Nephron (organoid): ENCODE measurements at regions not wholly inside any gene's neighbourhood (a gene's known extent, or its start where the extent isn't known, plus 50 kb on each side); places are given as distances from the start of the nearest gene placed in this dataset.

Experiments
- H3K27ac Mint-ChIP-seq, 3 experiments: 2 replicates each; pipeline ENCODE4 v1.8.0; 2020; ENCODE audit warnings: mixed read lengths in 3 of 3, mild to moderate bottlenecking in 2 of 3, moderate library complexity in 1 of 3
- H3K27me3 Mint-ChIP-seq: 2 replicates; pipeline ENCODE4 v1.8.0; 2021; ENCODE audit warnings: low read depth, mild to moderate bottlenecking, moderate library complexity, mixed read lengths
- H3K36me3 Mint-ChIP-seq: 2 replicates; pipeline ENCODE4 v1.8.0; 2020; ENCODE audit warnings: low read depth, mixed read lengths
- H3K4me1 Mint-ChIP-seq: 2 replicates; pipeline ENCODE4 v1.8.0; 2020; ENCODE audit warnings: mixed read lengths
- H3K4me3 Mint-ChIP-seq, 3 experiments: 2 replicates each; pipeline ENCODE4 v1.8.0; 2020; ENCODE audit warnings: mild to moderate bottlenecking in 3 of 3, mixed read lengths in 3 of 3, moderate library complexity in 2 of 3
- H3K9me3 Mint-ChIP-seq: 2 replicates; pipeline ENCODE4 v1.8.0; 2020; ENCODE audit warnings: mixed read lengths
- TF ChIP-seq, protein P1 (sequence below), 3 experiments: fragments of 200-600 bp; sonication (generic); IDR thresholded peaks; one replicate each; pipeline ENCODE4 v1.5.0; 2021; ENCODE audit warnings: antibody characterized with exemption in 3 of 3; ENCODE audit not compliant: unreplicated experiment in 3 of 3

GRCh38 chr6:98574984-98575383, 259.4 kb upstream of the POU3F2 start:
- H3K9me3 Mint-ChIP-seq: no peaks in the 10 kb centered on the region
- no peak overlapping the region for H3K27ac Mint-ChIP-seq
- no peaks in the 10 kb centered on the region for H3K36me3 Mint-ChIP-seq
- H3K27me3 Mint-ChIP-seq: no peaks in the 10 kb centered on the region
- TF ChIP-seq, protein P1, sequence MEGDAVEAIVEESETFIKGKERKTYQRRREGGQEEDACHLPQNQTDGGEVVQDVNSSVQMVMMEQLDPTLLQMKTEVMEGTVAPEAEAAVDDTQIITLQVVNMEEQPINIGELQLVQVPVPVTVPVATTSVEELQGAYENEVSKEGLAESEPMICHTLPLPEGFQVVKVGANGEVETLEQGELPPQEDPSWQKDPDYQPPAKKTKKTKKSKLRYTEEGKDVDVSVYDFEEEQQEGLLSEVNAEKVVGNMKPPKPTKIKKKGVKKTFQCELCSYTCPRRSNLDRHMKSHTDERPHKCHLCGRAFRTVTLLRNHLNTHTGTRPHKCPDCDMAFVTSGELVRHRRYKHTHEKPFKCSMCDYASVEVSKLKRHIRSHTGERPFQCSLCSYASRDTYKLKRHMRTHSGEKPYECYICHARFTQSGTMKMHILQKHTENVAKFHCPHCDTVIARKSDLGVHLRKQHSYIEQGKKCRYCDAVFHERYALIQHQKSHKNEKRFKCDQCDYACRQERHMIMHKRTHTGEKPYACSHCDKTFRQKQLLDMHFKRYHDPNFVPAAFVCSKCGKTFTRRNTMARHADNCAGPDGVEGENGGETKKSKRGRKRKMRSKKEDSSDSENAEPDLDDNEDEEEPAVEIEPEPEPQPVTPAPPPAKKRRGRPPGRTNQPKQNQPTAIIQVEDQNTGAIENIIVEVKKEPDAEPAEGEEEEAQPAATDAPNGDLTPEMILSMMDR (IDR thresholded peaks at IDR 0.05; ENCODE audit: unreplicated experiment in 3 of 3): no peak
- H3K4me1 Mint-ChIP-seq: no peaks in the 10 kb centered on the region
- no peak overlapping the region for H3K4me3 Mint-ChIP-seq

DNA sequence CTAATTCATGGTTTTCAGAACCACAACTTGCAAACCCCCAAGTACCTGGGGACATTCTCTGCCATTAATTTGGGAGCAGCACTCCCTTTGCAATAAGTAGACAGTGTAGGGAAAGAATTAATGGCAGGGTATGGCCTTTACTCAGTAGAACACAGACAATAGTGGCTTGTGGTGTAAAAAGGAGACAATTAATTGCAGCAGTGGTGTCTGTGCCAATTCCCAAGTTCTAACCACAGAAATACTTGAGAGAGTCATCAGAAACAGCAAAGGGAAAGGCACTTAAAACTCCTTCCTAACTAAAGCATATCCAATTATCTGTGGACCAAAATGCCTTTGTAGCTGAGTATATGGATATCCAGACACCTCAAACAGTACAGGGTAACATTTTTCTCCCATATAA, 257.6 kb upstream of the POU3F2 start:
- Mint-ChIP-seq H3K27ac (no peak overlapping the region), H3K4me1 (no peaks in the 10 kb centered on the region), H3K9me3 (no peaks in the 10 kb centered on the region), H3K4me3 (no peak overlapping the region), H3K36me3 (no peaks in the 10 kb centered on the region), H3K27me3 (peaks cover 4% of the 10 kb centered on the region)
- TF ChIP-seq, protein P1 (IDR thresholded peaks at IDR 0.05; ENCODE audit: unreplicated experiment in 3 of 3): no peak

GRCh38 chr6:98578016-98578415, 256.4 kb upstream of the POU3F2 start:
- Mint-ChIP-seq H3K36me3 (no peaks in the 10 kb centered on the region), H3K4me1 (no peaks in the 10 kb centered on the region), H3K4me3 (no peak overlapping the region), H3K9me3 (no peaks in the 10 kb centered on the region), H3K27ac (no peak overlapping the region), H3K27me3 (peaks cover 6% of the 10 kb centered on the region)
- TF ChIP-seq, protein P1 (IDR thresholded peaks at IDR 0.05; ENCODE audit: unreplicated experiment in 3 of 3): no peak

GRCh38 chr6:98579079-98579478, 255.3 kb upstream of the POU3F2 start:
- TF ChIP-seq, protein P1 (IDR thresholded peaks at IDR 0.05; ENCODE audit: unreplicated experiment in 3 of 3): no peak
- Mint-ChIP-seq H3K4me3 (no peak overlapping the region), H3K4me1 (no peaks in the 10 kb centered on the region), H3K9me3 (no peaks in the 10 kb centered on the region), H3K27me3 (peaks cover 9% of the 10 kb centered on the region), H3K36me3 (no peaks in the 10 kb centered on the region), H3K27ac (no peak overlapping the region)

GRCh38 chr6:98579941-98580340, 254.4 kb upstream of the POU3F2 start:
- no peaks in the 10 kb centered on the region for H3K36me3 Mint-ChIP-seq
- H3K4me1 Mint-ChIP-seq: no peaks in the 10 kb centered on the region
- H3K27me3 Mint-ChIP-seq: peaks cover 9% of the 10 kb centered on the region
- no peak overlapping the region for H3K27ac Mint-ChIP-seq
- H3K4me3 Mint-ChIP-seq: no peak overlapping the region
- no peaks in the 10 kb centered on the region for H3K9me3 Mint-ChIP-seq
- TF ChIP-seq, protein P1 (IDR thresholded peaks at IDR 0.05; ENCODE audit: unreplicated experiment in 3 of 3): no peak

- H3K36me3 Mint-ChIP-seq: no peaks in the 10 kb centered on the region
Observed at GRCh38 chr6:98581705-98582104, 252.7 kb upstream of the POU3F2 start.

More at GRCh38 chr6:98581705-98582104, 252.7 kb upstream of the POU3F2 start:
- H3K4me1 Mint-ChIP-seq: no peaks in the 10 kb centered on the region
- no peak overlapping the region for H3K27ac Mint-ChIP-seq
- TF ChIP-seq, protein P1 (IDR thresholded peaks at IDR 0.05; ENCODE audit: unreplicated experiment in 3 of 3): no peak
- H3K4me3 Mint-ChIP-seq: no peak overlapping the region
- H3K9me3 Mint-ChIP-seq: no peaks in the 10 kb centered on the region
- peaks cover 9% of the 10 kb centered on the region for H3K27me3 Mint-ChIP-seq
